ENCODE measurements at regions not wholly inside any gene's neighbourhood (a gene's known extent, or its start where the extent isn't known, plus 50 kb on each side); places are given as distances from the start of the nearest gene placed in this dataset.

DNA sequence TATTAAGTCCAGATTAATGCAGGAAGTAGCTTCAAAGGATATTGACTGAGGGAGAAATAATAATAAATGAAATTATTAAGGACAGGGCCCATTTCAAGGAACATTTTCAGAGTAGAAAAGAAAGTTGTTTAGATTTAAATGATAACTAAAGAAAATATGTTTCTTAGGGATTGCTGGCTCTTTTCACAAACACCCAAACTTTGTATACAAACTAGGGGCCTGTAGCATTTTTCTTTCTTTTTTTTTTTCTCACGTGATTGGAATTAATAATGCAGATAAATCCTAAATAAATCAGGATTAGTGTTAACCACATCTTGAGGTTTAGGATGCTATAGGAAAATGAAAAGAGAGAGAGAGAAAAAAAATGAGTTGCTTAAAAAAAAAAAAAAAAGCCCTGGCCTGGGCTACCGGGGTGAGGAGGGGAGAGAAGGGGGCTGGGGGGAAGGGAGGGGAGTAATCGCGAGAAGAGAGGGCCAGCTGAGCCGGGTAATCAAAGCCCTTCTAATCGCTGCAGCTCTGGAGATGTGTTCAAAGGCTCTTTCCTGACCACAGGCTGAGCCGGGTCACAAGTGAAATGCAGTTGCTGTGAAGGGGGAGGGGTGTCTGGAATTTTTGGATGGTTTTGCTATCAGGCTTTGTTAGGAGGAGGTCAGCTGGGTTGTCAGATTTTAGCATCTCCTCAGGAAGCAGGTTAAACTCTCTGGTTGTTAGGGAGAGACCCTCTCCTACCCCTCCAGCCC is 104.6 kb upstream of the ZFHX3 start:
- ChIA-PET POLR2A (no interaction called here), CTCF (interaction anchor here (0.6 kb wide), 1 partner anchor 8 kb away, joined by 4 read pairs; no protein-coding TSS in a partner anchor)
- no peak for TF ChIP-seq TARDBP (IDR thresholded peaks at IDR 0.05)
- no peak for TF ChIP-seq BHLHE40 (IDR thresholded peaks at IDR 0.05; ENCODE audit: borderline replicate concordance)
- TF ChIP-seq ZNF384 (IDR thresholded peaks at IDR 0.05) = no peak
- TF ChIP-seq SUZ12 (IDR thresholded peaks at IDR 0.05) = no peak
- TF ChIP-seq SP1 (IDR thresholded peaks at IDR 0.05) = no peak
- TF ChIP-seq L3MBTL2 (conservative IDR thresholded peaks at IDR 0.05) = no peak
- no peak for TF ChIP-seq NFRKB (IDR thresholded peaks at IDR 0.05)
- TF ChIP-seq CTBP1 (IDR thresholded peaks at IDR 0.05; ENCODE audit: borderline replicate concordance) = no peak
- TF ChIP-seq HDGF (IDR thresholded peaks at IDR 0.05; ENCODE audit: borderline replicate concordance) = no peak
- no peak for TF ChIP-seq LEF1 (IDR thresholded peaks at IDR 0.05; ENCODE audit: borderline replicate concordance)
- no peak for TF ChIP-seq FOXA1 (IDR thresholded peaks at IDR 0.05)
- no peak for TF ChIP-seq ELF4 (IDR thresholded peaks at IDR 0.05)
- TF ChIP-seq, protein P1, sequence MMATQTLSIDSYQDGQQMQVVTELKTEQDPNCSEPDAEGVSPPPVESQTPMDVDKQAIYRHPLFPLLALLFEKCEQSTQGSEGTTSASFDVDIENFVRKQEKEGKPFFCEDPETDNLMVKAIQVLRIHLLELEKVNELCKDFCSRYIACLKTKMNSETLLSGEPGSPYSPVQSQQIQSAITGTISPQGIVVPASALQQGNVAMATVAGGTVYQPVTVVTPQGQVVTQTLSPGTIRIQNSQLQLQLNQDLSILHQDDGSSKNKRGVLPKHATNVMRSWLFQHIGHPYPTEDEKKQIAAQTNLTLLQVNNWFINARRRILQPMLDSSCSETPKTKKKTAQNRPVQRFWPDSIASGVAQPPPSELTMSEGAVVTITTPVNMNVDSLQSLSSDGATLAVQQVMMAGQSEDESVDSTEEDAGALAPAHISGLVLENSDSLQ (IDR thresholded peaks at IDR 0.05) = no peak
- no peak for TF ChIP-seq FOXK2 (IDR thresholded peaks at IDR 0.05)
- TF ChIP-seq ARNT (IDR thresholded peaks at IDR 0.05) = no peak
- no peak for TF ChIP-seq FOXM1 (IDR thresholded peaks at IDR 0.05; ENCODE audit: borderline replicate concordance)
- DNase-seq (ENCODE audit: extremely low spot score) = no peak

- CTCF ChIA-PET = interaction anchor here (0.6 kb wide), 1 partner anchor 8 kb away, joined by 4 read pairs; no protein-coding TSS in a partner anchor
- TF ChIP-seq FOXK2 (IDR thresholded peaks at IDR 0.05) (no peak), LEF1 (IDR thresholded peaks at IDR 0.05; ENCODE audit: borderline replicate concordance) (no peak), NFRKB (IDR thresholded peaks at IDR 0.05) (no peak), SUZ12 (IDR thresholded peaks at IDR 0.05) (no peak), SP1 (IDR thresholded peaks at IDR 0.05) (no peak), ZNF384 (IDR thresholded peaks at IDR 0.05) (no peak), BHLHE40 (IDR thresholded peaks at IDR 0.05; ENCODE audit: borderline replicate concordance) (no peak), L3MBTL2 (conservative IDR thresholded peaks at IDR 0.05) (no peak), ARNT (IDR thresholded peaks at IDR 0.05) (no peak)
- DNase-seq (ENCODE audit: extremely low spot score) = no peak
- POLR2A ChIA-PET = no interaction called here
Observed at GRCh38 chr16:73151941-73152340, 104.0 kb upstream of the ZFHX3 start.

- no peak for DNase-seq (ENCODE audit: extremely low spot score)
- ChIA-PET CTCF (no interaction called here), POLR2A (no interaction called here)
- no peak for TF ChIP-seq ZNF384 (IDR thresholded peaks at IDR 0.05)
- no peak for TF ChIP-seq HDGF (IDR thresholded peaks at IDR 0.05; ENCODE audit: borderline replicate concordance)
- no peak for TF ChIP-seq FOXA1 (IDR thresholded peaks at IDR 0.05)
- no peak for TF ChIP-seq NFRKB (IDR thresholded peaks at IDR 0.05)
Observed at GRCh38 chr16:73151225-73151624, 103.3 kb upstream of the ZFHX3 start.

- no peak for DNase-seq (ENCODE audit: extremely low spot score)
Observed at GRCh38 chr16:73150786-73151185, 102.9 kb upstream of the ZFHX3 start.

GRCh38 chr16:73149334-73149733 is 101.4 kb upstream of the ZFHX3 start:
- ChIA-PET CTCF (no interaction called here), POLR2A (no interaction called here)
- TF ChIP-seq SP1 (IDR thresholded peaks at IDR 0.05) (no peak), ARNT (IDR thresholded peaks at IDR 0.05) (no peak), CTBP1 (IDR thresholded peaks at IDR 0.05; ENCODE audit: borderline replicate concordance) (no peak), L3MBTL2 (conservative IDR thresholded peaks at IDR 0.05) (no peak), FOXA1 (IDR thresholded peaks at IDR 0.05) (no peak), FOXK2 (IDR thresholded peaks at IDR 0.05) (no peak)
- TF ChIP-seq, protein P1 (IDR thresholded peaks at IDR 0.05) = no peak
- no peak for DNase-seq (ENCODE audit: extremely low spot score)

More at GRCh38 chr16:73150786-73151185, 102.9 kb upstream of the ZFHX3 start:
- no peak for TF ChIP-seq FOXM1 (IDR thresholded peaks at IDR 0.05; ENCODE audit: borderline replicate concordance)
- CTCF ChIA-PET = no interaction called here
- POLR2A ChIA-PET = no interaction called here

- CTCF ChIA-PET = no interaction called here
- POLR2A ChIA-PET = no interaction called here
Observed at GRCh38 chr16:73147958-73148357, 100.0 kb upstream of the ZFHX3 start.

More at GRCh38 chr16:73147958-73148357, 100.0 kb upstream of the ZFHX3 start:
- DNase-seq (ENCODE audit: extremely low spot score) = no peak
- TF ChIP-seq NFRKB (IDR thresholded peaks at IDR 0.05) (no peak), TARDBP (IDR thresholded peaks at IDR 0.05) (no peak), SUZ12 (IDR thresholded peaks at IDR 0.05) (no peak), HDGF (IDR thresholded peaks at IDR 0.05; ENCODE audit: borderline replicate concordance) (no peak), ZNF384 (IDR thresholded peaks at IDR 0.05) (no peak), FOXA1 (IDR thresholded peaks at IDR 0.05) (no peak), SP1 (IDR thresholded peaks at IDR 0.05) (no peak), ARNT (IDR thresholded peaks at IDR 0.05) (no peak), CTBP1 (IDR thresholded peaks at IDR 0.05; ENCODE audit: borderline replicate concordance) (no peak), LEF1 (IDR thresholded peaks at IDR 0.05; ENCODE audit: borderline replicate concordance) (no peak), FOXM1 (IDR thresholded peaks at IDR 0.05; ENCODE audit: borderline replicate concordance) (no peak), FOXK2 (IDR thresholded peaks at IDR 0.05) (no peak), L3MBTL2 (conservative IDR thresholded peaks at IDR 0.05) (no peak), ELF4 (IDR thresholded peaks at IDR 0.05) (no peak), BHLHE40 (IDR thresholded peaks at IDR 0.05; ENCODE audit: borderline replicate concordance) (no peak)
- TF ChIP-seq, protein P1 (IDR thresholded peaks at IDR 0.05) = no peak

Measured in HEK293T (cell line).